Stimulated activated naive CD4-positive, alpha-beta T cell treated with Interleukin-2 at 50 U/mL for 16 hours (primary cell): ENCODE measurements at regions not wholly inside any gene's neighbourhood (a gene's known extent, or its start where the extent isn't known, plus 50 kb on each side); places are given as distances from the start of the nearest gene placed in this dataset.

ENCODE experiments used
- DNase-seq: peaks from one replicate; lab custom pipeline; 2025; lab: John Stamatoyannopoulos, UW

DNA sequence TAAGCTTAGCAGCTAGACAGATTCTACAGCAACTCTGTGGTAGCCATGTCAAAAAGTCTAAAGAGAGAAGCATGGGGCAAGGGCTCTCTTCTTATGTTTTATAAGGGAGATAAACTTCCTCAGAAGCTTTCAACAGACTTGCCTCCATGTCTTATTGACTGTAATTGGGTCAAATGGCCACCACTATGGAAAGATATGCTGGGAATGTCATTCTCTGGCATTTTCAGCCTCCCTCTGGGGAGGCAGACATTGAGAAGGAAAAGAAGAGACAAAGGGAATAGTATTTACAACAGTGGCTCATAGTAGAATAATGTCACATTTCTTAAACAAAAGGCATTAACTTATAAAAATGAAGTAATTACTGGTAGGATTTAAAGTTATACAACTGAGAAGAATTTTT lies 1964.5 kb upstream of the PIK3C3 start:
- DNase-seq: no peak

DNA sequence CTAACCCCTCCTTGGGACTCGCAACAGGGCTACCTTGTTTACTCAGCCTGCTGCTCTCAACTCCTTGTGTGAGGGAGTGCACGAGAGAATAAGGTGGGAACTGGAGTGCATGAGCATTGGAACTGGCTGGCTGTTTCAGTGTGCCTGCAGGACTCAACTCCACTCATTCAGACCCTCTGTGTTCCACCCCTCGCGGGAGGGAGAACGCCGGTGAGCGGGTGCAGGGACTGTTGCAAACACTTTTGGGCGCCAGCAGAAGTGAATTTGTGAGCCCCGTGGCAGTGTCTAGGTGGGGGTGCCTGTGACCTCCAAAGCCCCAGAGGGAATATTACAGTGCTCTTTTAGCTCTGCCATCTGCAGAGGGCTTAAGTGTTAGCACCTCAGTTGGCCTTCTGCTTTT lies 1978.3 kb upstream of the PIK3C3 start:
- no peak for DNase-seq

DNA sequence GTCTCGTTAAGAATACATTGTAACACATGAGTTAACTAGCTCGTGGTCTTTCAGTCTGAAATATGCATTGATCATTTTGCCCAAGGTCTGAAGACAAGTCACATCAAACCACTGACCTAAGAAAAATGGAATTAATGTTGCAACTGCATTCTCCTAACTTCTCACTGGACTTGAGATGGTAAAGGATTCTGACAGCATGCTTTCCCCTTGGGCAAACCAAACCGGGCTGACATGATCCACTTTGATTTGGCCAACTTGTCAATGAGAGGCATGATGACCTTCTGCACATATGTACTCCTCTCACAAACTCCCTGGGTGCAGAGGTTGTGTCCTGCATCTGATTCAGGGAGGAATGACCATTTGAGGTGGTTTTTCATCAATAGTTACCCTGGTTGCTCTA lies 1982.5 kb upstream of the PIK3C3 start:
- DNase-seq: no peak

DNA sequence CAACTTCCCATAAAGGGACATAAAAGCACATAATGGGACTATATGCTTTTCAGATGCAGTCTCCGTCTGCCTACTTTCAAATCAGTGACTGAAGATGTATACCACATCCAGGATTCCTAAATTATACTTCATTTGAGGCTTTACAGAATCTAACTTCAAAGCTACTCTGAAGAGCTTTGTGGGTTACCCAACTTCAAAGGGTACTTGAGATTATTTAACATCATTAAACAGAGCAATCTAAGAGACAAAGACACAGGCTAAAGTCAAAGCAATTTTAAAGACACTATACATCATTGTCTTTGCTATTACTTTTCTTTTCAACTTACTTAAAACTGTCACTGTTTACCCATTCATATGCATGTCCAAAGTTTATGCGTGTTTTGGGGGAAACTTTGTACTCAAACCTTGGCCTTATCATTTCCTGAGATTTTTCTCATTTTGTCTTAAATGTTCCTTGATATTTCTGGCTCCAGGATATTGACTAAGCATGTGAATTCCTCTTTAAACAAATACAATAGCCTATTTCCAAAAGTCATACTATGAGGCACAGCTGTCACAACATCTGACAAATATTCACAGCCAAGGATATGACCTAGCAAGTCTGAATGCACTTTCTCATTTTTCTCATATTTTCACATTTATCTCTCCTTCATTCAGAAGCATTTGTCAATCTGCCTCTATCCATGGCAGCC lies 1985.1 kb upstream of the PIK3C3 start:
- DNase-seq: no peak

DNA sequence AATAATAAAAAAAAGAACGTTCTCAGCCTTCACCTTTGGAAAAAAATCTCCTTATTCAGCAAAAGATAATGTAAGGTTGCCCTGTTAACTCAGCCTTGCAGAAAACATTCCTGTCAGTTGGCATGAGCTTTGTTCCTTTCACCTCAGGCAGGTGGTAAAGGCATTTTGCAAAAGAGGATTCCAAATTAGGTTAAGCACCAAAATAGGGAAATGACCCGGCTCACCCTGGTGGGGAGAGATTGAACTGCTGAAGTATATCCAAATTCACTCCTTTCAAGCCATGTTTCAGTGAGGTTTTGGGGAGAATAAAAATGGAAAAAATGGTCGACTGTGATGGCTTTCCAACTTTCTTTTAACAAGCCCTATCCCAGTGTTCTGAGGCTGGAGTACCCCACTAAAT lies 1988.8 kb upstream of the PIK3C3 start:
- no peak for DNase-seq

DNA sequence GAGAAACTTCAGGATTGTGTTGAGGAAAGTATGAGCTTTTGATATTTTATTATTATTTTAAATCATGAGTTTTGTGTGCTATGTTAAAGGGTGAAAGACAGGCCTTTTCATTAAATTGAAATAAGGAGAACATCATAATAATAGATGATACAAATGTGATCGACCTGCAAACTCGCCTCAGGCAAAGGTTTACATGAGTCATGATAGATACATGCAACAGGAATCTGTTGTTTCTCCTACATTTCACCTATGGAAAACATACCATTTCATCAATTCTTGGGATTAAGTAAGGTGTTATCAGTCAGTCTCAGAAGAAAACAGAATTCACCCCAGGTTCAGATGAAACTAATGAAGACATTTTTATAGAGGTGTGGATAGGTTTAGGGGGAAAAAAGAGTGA lies 1992.5 kb upstream of the PIK3C3 start:
- no peak for DNase-seq

DNA sequence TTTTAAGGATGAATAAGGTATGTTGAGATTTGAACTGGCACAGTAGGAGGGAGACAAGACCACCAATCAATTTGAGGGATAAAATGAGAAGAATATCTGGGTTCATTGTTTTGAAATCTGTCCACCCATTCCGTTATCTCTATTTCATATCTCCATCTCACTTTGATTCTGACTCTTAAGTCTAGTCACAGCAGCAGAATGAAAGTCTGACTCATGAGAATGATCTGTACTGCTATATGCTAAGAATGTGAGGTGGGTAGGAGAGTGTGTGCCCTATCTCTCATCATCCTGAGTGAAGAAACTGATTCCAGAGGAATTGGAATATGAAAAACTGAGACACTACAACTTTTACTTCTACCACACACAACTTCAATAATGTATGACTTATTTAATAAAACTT lies 1994.5 kb upstream of the PIK3C3 start:
- DNase-seq: no peak

DNA sequence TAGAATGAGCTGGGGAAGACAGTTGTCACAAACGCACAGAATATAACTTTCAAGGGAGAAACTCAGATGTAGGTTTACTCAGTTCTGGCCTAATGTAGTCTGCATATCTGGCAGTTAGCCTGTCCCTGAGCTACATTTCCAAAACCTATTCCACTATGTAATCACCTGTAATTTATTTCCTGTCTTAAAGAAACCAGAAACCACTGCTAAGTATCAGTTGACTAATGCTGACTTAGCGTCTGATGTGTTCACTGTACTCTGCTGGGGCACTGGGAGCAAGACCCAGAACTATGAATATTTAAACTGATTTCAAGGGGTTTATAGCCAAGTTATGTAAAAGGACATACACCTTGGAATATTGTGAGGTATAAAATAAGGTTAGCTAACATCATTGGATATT lies 1995.2 kb upstream of the PIK3C3 start:
- DNase-seq: no peak

DNA sequence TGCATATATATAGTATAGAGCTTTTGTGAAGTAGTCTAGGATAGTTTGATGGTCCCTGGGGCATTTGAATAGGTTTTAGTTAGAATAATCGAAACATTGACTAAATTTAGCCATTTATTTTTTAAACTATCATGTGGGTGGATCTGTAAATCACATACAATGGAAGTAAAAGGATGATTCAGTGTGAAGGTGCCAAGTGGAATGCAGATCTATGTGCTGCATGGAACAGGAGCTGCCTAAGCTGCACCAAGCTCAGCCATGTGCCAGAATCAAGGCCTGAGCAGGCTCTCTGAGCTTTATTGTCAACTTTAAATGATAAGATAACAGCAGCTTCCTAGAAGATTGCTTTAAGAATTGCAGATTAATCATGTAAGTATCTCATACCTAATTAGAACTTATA lies 1996.2 kb upstream of the PIK3C3 start:
- no peak for DNase-seq

DNA sequence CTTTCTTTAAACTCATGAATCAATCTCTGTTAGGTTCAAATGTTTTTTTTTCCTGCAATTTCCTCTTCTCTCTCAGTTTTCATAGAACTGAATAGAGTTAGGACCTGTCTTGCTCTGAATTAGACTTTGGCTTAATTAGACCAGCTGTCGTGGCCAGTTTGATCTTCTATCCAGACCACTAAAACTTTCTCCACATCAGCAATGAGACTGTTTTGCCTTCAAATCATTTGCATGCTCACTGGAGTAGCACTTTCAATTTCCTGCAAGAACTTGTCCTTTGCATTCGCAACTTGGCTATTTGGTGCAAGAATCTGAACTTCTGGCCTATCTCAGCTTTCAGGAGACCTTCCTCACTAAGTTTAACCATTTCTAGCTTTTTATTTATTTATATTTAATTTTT lies 2002.2 kb upstream of the PIK3C3 start:
- DNase-seq: no peak

DNA sequence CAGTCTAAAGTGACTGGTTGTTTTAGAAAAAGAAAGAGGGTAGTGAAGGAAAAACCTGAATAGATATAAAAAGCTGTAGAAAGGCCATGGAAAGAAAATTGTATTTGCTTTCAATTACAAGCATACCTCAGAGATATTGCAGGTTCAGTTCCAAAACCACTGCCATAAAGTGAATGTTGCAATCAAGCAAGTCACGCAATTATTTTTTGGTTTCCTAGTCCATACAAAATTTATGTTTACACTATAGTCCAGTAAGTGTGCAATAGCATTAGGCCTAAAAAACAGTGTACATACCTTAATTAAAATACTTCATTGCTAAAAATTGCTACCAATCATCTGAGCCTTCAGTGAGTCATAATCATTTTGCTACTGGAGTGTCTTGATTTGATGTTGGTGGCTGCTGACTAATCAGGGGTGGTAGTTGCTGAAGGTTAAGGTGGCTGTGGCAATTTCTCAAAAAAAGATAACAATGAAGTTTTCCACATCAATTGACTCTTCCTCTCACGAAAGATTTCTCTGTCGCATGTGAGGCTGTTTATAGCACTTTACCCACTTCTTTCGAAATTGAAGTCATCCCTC lies 2003.8 kb upstream of the PIK3C3 start:
- DNase-seq: no peak

DNA sequence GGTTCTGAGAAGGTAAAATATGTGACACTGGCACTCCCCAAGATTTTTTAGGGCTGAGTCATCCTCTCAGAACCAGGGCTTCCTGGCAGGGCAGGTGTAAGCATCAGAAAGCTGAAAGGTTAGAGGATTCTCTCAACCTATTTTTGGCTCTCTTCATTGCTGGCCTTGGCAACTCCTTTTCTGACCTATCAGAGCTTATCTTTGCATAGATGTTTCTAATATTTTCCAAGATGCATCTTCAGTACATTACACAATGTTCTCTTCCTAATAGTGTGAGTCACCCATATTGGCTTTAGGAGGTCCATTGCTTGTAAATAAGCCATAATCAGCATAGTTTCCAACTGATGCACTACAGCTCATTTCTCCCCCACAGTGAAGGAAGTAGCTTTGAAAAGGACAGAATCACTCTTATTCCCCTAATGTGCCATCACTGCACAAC lies 2008.4 kb upstream of the PIK3C3 start:
- no peak for DNase-seq

DNA sequence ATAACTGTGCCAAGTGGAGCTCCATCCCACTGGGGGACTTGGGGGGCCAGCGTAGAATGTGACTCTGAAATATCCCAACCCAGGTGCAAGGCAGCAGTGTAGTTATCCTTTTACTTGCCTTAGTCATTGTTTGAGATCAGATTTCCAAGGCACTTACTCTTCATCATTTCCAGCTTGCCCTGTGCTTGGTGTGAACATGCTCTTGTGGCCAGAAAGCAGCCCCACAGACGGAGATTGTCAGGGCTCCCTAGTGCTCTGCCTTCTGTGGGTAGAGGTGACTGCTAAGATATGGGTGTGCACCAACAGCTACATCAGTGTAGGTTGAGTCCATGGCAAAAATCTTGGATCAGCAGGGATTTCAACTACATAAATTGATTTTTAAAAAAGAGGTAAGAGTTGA lies 2010.0 kb upstream of the PIK3C3 start:
- no peak for DNase-seq

DNA sequence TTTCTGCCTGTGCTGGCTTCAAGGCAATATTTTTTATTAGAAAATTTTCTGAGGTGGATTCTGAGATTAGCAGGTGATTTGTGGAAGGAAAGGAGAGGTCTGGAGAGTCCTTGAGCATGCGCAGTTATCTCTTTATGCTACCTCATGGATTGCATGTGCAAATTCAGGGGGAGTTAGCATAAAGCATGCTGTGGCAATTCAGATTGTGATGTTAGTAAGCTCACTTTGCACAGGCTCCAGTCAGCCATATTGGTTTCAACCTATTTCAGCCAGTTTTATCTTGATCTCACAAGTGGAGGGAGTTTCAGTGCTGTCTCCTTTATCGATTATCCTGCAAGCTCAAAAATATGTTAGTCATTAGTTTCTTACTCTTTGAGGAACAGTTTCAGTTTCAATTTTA lies 2012.3 kb upstream of the PIK3C3 start:
- no peak for DNase-seq

DNA sequence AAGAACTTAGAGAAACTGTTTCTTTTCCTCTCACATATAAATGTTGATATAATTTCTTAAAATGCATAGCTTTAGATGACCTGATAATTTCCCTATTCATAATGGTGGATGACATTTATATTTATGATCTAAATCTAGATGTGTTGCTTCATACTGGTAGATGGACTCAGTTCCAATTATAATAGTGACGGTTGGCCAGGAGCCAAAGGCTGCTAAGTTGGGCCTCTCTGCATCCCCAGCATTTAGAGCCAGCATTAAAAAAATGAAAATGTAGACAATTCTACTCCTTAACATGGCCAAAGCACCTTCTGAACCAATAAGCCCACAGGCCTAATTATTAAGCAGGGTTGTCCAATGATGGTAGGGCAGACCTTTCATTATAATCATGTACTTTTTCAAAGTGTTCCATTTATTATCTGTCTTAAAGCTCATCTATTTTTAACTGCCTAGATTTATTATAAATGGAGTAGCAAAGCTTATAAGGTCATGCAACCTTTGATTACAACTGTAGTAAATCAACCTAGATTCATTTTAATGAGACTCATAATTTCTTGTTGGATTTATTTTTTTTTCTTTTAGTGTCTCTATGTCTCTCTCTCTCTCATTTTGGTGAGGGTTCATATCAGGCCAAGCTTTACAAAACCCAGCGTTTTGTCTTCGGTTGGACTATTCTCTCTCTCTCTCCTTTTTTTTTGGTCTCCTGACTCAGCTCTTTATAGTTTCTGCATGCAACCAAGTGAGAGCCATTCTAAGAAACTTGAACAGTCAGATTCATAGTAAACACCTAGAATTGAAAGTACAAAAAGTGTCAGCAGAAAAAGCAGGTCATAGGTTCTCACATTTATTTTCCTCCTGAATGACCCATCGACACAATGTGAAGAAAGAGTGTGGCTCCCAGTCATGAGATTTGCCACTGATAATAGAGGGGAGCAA lies 2016.1 kb upstream of the PIK3C3 start:
- no peak for DNase-seq

DNA sequence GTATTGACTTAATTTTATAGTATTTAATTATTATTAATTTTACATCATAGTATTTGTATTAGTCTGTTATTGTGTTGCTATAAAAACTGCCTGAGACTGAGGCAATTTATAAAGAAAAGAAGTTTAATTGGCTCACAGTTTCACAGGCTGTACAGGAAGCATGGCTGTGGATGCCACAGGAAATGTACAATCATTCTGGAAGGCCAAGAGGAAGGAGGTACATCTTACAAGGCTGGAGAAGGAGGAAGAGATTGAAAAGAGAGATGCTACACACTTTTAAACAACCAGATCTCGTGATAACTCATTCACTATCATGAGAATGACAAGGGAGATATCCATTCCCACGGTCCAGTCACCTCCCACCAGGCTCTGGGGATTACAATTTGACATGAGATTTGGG lies 2019.4 kb upstream of the PIK3C3 start:
- DNase-seq: no peak

DNA sequence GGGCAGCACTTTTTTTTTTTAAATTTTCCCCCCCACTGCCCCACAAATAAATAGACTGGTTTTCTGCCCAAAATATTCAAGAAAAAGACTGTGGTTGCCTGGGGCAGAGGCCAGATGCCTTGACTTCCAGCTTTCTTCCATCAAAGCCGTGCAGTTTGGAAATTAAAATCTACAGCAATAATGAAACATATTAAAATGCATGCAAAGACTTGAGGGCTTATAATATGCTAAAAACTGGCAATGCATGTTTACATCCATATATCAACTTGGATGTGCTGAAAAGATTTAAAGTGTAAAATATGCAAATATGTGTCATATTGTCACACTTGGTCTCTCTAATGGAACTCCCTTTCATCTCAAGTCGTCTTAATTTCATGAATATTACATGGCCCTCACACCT lies 2036.2 kb upstream of the PIK3C3 start:
- DNase-seq: no peak

DNA sequence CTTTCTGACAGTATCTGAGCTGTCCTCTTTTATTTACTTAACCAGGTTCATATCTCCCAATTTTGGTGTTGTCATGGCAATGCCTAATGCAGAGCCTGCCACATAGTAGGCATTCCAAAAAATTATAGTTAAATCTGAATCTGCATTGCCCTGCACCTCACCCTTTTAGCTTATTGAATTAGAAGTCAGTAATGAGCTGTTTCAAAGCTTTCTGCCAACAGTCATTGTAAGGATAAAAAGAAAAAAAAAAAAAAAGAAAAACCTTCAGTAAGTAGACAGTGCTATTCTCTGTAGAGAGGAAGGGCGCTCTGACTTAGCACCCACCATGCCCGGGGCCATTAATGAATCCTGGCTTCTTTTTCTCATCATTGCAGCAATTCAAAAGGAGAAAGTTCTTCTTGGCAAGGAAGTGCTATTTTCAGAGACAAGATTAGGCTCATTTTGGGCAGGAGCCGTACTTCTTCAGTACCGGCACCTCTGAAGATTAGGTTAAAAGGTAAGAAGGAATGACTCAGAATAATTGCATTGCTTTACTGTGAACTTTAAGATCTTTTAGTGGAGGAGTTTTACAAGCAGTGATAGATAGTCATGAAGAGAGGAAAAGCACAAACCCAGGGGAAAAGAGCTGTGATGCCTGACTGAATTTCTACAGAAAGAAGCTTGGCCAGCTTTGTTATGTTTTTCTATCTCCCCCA lies 2041.2 kb upstream of the PIK3C3 start:
- DNase-seq: no peak

DNA sequence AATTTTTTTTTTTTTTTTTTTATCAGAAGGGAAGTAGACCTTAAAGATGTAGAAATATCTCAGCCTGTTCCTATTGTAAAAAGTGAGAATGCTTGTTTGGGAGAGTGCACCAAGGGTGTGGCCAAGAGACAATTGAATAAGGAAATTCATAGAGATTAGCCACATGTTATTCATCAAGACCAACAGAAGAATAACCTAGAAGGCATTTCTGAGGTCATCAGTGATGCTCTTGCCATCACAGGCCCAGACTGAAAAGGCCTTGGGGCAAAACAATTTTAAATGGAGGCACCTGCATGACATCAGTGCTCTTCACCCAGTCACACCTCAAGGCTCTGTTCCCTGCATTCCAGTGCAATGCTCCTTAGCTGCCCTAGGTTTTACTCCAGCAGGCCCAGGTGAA lies 2043.3 kb upstream of the PIK3C3 start:
- no peak for DNase-seq

DNA sequence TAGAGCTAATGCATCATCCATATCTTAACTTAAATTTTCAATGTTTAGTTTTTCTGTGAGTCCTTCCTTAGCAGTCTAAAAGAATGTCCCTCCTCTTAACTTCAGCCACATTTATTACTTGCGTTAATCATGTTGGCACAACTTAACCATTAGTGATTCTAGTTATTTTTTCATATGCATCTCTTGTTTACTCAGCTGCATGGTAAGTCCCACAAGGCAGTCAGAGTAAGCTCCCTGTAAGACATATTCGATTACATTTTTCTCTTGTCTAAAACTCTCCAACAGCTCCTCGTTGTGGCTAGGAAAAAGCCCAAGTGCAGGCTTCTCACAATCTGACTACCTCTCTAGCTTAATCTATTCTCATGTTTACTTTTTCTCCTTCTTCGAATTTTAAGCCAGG lies 2045.3 kb upstream of the PIK3C3 start:
- DNase-seq: no peak

DNA sequence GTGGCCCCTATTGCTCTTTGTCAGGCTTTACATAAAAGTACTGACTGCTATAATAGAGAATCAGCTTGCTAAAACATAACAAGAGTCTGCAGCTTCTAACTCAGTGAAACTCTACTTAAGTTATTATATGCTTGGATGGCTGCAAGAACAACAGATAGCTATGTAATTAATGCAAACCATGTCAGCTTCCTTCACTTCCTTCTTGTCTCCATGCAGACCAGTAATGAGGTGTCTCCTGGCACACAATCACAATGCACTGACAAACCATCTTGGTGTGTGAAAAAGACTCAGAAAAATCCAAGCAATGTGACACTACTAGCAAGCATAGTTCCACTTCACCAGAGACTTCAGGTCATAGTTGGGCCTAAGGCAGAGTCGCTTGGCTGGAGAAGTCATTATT lies 2068.9 kb upstream of the PIK3C3 start:
- no peak for DNase-seq

DNA sequence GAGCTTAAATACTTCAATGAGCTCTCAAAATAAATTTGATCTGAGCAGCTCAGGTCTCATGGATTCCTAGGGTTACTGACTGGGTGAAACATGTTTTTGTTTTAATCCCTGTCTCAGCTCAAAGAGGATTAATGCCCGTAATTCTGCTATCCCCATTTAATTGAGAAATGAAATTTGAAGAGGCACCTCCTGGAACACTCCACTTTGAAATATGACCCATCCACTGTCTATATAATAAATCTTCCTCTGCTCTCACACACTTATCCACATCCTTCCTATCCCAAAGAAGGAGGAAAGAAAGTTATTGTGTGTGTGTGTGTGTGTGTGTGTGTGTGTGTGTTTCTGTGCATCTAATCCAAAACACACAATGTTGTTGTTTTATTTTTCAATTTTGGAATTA lies 2082.4 kb upstream of the PIK3C3 start:
- DNase-seq: no peak

DNA sequence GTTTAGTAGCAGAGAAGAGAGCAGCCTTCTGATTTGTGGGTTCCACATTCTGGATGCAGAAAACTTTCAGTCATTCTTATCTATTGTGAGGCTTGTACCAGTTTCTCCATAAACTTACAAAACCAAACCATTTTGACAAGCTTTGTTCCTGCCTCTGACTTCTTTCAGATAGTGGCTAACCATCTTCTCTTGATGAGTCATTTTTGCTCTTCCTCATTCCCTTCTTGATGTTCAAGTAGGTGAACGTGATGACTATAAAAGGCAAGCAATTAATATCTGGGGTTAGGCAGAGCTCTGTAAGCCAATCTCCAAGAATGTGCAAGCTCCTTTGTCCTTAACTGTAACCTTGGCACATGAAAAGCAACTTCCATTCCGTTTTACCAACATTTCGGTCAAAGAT lies 2083.1 kb upstream of the PIK3C3 start:
- no peak for DNase-seq
